ENCODE measurements at regions not wholly inside any gene's neighbourhood (a gene's known extent, or its start where the extent isn't known, plus 50 kb on each side); places are given as distances from the start of the nearest gene placed in this dataset.

GRCh38 chr12:14273913-14274311 is 91.6 kb upstream of the ATF7IP start (continued):
- no peak for TF ChIP-seq TFE3 (CRISPR knock-in tag; IDR thresholded peaks at IDR 0.05)
- TF ChIP-seq HINFP (CRISPR knock-in tag; IDR thresholded peaks at IDR 0.05; ENCODE audit: low read depth), result no peak

- intact Hi-C loops (cut with micrococcal nuclease; ENCODE audit: unreplicated experiment), result no loop called here
- Histone ChIP-seq H4K20me1 (ENCODE audit: insufficient read depth, low read length) (no peaks in the 10 kb centered on the region), H3K27ac (ENCODE audit: extremely low read length, insufficient read depth, low read length) (no peak overlapping the region), H3K36me3 (replicated peaks in 1 of 2; ENCODE audit: control insufficient read depth in 1 of 2, insufficient read depth in 2 of 2, low read length in 2 of 2) (no peaks in the 10 kb centered on the region), H3K4me3 (replicated peaks in 1 of 3; ENCODE audit: insufficient read depth in 1 of 3, low read depth in 2 of 3, low read length in 3 of 3) (no peak overlapping the region), H3K27me3 (ENCODE audit: control insufficient read depth in 1 of 2, insufficient read depth in 2 of 2, low read length in 2 of 2) (no peaks in the 10 kb centered on the region; a peak in 1 of 5 replicates), H3K9me3 (ENCODE audit: low read length) (no peaks in the 10 kb centered on the region), H3K4me1 (ENCODE audit: insufficient read depth, low read length) (no peaks in the 10 kb centered on the region), H3K9ac (ENCODE audit: insufficient read depth, low read depth, low read length) (no peak overlapping the region), H2AFZ (ENCODE audit: low read length) (no peak overlapping the region), H3K79me2 (ENCODE audit: insufficient read depth, low read length) (no peaks in the 10 kb centered on the region), H3K4me2 (ENCODE audit: low read depth, low read length) (no peak overlapping the region)
- in situ Hi-C loops (cut with HindIII; ENCODE audit: extremely low pct_ligation_motif_present, low pct_unique_long_range_greater_than_20kb), result no loop called here
- FAIRE-seq (no peak), DNase-seq (ENCODE audit: low spot score) (no peak), ATAC-seq (no peak)
- 12% methylated on average over 1 of the region's 1 CpG for WGBS (ENCODE audit: low lambda C conversion rate)
- ChIA-PET POLR2A (no interaction called here), CTCF (ENCODE audit: low intra/inter-chr PET ratio, low total read pairs) (no interaction called here)
- no TSS peak for BruUV-seq (replicated peaks)
- no peak for TF ChIP-seq GPBP1L1 (CRISPR knock-in tag; IDR thresholded peaks at IDR 0.05)
- no peak for TF ChIP-seq ZNF597 (CRISPR knock-in tag; IDR thresholded peaks at IDR 0.05)
- TF ChIP-seq ZBTB21 (CRISPR knock-in tag; IDR thresholded peaks at IDR 0.05), result no peak
- TF ChIP-seq TFDP2 (CRISPR knock-in tag; IDR thresholded peaks at IDR 0.05), result no peak
- TF ChIP-seq MED1 (CRISPR knock-in tag; IDR thresholded peaks at IDR 0.05), result no peak
These were observed 90.4 kb upstream of the ATF7IP start for GRCh38 chr12:14275111-14275510.

Data from HepG2 (cell line).